CD4-positive, alpha-beta T cell treated with Interleukin-15 for 4 hours (primary cell): ENCODE measurements at regions not wholly inside any gene's neighbourhood (a gene's known extent, or its start where the extent isn't known, plus 50 kb on each side); places are given as distances from the start of the nearest gene placed in this dataset.
A peak's percentile ranks its signal among the peaks of the same experiment; 100 is the strongest.
"Not testable (repeated sequence)": the region's sequence is repeated elsewhere in the genome, so short reads cannot be mapped to it uniquely, and the experiment has no call there.

Experiments used
- DNase-seq: peaks from one replicate; pipeline ENCODE4 v3.0.0-alpha.2; 2020; ENCODE audit warnings: low spot score

GRCh38 chr9:96156171-96156974 lies 145.6 kb downstream of the HSD17B3 start:
- DNase-seq: no peak

- no peak for DNase-seq
Observed at GRCh38 chr9:96154081-96154480, 147.9 kb downstream of the HSD17B3 start.

- no peak for DNase-seq
Observed at GRCh38 chr9:96152550-96152949, 149.4 kb downstream of the HSD17B3 start.

- peak; percentile 57 for DNase-seq
Observed at GRCh38 chr9:96150324-96151227, 151.4 kb downstream of the HSD17B3 start.

GRCh38 chr9:96149533-96150280 lies 152.3 kb downstream of the HSD17B3 start:
- peak; percentile 6 for DNase-seq

- DNase-seq: no peak
Observed at GRCh38 chr9:96148634-96149532, 153.1 kb downstream of the HSD17B3 start.

GRCh38 chr9:96147029-96147428 lies 154.9 kb downstream of the HSD17B3 start:
- DNase-seq: not testable (repeated sequence)

GRCh38 chr9:96141666-96142065 lies 160.3 kb downstream of the HSD17B3 start:
- no peak for DNase-seq

GRCh38 chr9:96141128-96141474 lies 160.9 kb downstream of the HSD17B3 start:
- no peak for DNase-seq

- no peak for DNase-seq
Observed at GRCh38 chr9:96140296-96141127, 161.5 kb downstream of the HSD17B3 start.

- DNase-seq: no peak
Observed at GRCh38 chr9:96139592-96140295, 162.2 kb downstream of the HSD17B3 start.

- no peak for DNase-seq
Observed at GRCh38 chr9:96138616-96139015, 163.4 kb downstream of the HSD17B3 start.

GRCh38 chr9:96137671-96138429 lies 164.1 kb downstream of the HSD17B3 start:
- DNase-seq: no peak

GRCh38 chr9:96136992-96137670 lies 164.8 kb downstream of the HSD17B3 start:
- no peak for DNase-seq

- DNase-seq: no peak
Observed at GRCh38 chr9:96135753-96136290, 166.2 kb downstream of the HSD17B3 start.

- no peak for DNase-seq
Observed at GRCh38 chr9:96135076-96135752, 166.8 kb downstream of the HSD17B3 start.

- DNase-seq: no peak
Observed at GRCh38 chr9:96133321-96134021, 168.5 kb downstream of the HSD17B3 start.
